ENCODE measurements at regions not wholly inside any gene's neighbourhood (a gene's known extent, or its start where the extent isn't known, plus 50 kb on each side); places are given as distances from the start of the nearest gene placed in this dataset.
A peak's percentile ranks its signal among the peaks of the same experiment; 100 is the strongest.

DNA sequence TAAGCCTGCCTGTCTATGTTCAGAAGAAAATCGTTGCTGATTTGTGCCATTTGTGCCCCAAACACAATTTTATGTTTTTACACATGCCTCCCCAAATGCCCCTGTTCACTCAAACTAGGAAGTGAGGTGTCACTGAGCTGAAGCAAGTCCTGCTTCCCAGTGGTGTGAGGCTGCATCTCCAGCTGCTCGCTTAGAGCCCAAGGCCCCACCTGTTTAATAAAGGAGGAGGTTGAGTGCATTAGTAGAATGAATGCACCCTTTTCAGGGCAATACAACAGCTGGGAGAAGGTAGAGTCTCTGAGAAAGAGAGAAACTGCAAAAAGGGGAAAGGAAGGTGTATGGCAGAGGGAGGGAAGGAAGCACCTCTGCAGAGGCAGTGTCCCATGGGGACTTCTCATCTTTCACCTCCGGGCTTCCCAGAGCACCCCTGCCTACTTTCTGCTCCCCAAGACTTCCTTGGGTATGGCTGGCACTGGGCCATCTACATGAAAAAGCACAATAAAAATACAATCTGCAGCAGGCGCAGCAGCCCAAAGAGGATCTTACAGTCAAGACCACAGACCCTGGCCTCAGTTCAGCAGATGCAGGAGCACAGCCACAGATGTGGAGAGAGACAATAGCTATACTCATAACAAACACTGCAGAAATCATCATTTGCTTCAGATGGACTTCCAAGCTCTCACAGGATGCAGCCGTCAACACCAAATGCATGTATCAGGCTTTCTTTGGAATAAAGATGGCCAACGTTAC is 165.9 kb downstream of the POLR2M start:
- DNase-seq (ENCODE audit: low read depth) = no peak
- no peak for TF ChIP-seq CTCF (conservative IDR thresholded peaks at IDR 0.05; ENCODE audit: low read depth, low read length)
- no peak overlapping the region for H3K4me3 ChIP-seq (ENCODE audit: low read depth, low read length)

DNA sequence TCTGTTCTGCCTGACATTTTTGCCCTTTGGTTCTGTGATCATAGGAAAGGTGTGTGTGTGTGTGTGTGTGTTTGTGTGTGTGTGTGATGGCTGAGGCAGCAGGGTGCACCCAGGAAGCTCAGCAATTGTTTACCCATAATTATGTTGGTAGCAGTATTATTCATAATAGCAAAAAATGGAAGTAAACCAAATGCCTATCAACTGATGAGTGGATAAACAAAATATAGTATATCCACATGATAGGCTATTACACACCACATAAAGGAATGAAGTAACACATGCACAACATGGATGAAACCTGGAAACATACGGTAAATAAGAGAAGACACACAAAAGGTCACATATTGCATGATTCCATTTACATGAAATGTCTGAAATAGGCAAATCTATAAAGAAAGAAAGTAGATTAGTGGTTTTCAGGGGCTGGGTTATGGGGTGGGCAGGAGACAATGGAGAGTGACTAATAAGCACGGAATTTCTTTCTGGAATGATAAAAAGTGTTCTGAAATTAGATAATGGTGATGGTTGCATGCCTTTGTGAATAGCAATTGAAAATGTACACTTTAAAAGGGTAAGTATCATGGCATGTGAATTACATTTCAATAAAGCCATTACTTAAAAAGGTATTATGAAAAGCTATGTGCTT is 167.2 kb downstream of the POLR2M start:
- TF ChIP-seq CTCF (conservative IDR thresholded peaks at IDR 0.05; ENCODE audit: low read depth, low read length) = no peak
- peak; percentile 70 for DNase-seq (ENCODE audit: low read depth)
- H3K4me3 ChIP-seq (ENCODE audit: low read depth, low read length) = no peak overlapping the region

GRCh38 chr15:57875347-57875746 is 168.8 kb downstream of the POLR2M start:
- TF ChIP-seq CTCF (conservative IDR thresholded peaks at IDR 0.05; ENCODE audit: low read depth, low read length) = no peak
- H3K4me3 ChIP-seq (ENCODE audit: low read depth, low read length) = no peak overlapping the region
- DNase-seq (ENCODE audit: low read depth) = no peak

DNA sequence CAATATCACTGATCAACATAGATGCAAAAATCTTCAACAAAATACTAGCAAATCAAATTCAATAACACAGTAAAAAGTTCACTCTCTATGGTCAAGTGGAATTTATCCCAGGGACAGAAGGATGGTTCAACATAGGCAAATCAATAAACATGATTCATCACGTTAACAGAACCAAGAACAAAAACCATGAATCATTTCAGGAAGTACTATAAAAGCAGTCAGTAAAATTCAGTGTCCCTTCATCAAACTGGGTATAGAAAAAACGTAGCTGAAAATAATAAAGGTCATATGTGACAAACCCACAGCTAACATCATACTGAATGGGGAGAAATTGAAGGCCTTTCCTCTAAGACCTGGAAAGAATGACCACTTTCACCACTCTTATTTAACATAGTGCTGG is 172.1 kb downstream of the POLR2M start:
- TF ChIP-seq CTCF (conservative IDR thresholded peaks at IDR 0.05; ENCODE audit: low read depth, low read length) = no peak
- DNase-seq (ENCODE audit: low read depth) = no peak
- no peak overlapping the region for H3K4me3 ChIP-seq (ENCODE audit: low read depth, low read length)

DNA sequence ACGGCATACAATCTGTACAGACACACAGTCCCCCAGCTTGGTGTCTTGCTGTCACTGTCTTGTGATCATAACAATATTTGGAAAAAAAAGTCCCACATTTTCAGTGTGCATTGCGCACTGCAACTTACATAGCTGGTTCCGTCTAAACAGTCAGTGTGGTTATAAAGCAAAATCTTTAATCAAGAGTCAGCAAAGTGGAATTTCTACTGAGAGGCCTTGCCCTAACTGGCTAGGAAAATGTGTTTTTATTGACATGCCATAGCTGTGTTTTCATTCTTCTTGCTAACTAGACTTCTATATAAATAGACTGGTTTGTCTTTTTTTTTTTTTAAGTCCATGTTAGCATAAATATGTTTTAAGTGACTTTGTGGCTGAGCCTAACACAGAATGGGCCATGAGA is 174.8 kb downstream of the POLR2M start:
- DNase-seq (ENCODE audit: low read depth) = peak; percentile 29
- TF ChIP-seq CTCF (conservative IDR thresholded peaks at IDR 0.05; ENCODE audit: low read depth, low read length) = no peak
- H3K4me3 ChIP-seq (ENCODE audit: low read depth, low read length) = no peak overlapping the region

DNA sequence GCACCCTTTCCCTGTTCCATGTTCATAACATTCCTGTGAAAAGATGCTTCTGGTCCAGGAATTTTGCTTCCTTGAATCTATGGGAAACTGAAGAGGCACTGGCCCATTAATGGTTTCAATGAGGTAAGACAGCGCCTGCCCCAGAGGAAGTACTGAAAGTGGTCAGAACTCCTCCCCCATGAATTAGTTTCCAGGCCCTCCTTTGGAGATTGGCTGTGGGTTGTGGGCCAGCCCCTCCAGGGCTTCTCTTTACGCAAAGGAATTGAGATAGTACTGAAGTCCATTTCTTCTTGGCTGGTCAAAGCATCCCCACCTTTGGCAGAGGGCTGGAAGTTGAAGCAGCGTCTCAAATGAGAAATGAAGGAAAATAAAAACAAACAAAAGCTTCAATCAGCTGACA is 175.5 kb downstream of the POLR2M start:
- H3K4me3 ChIP-seq (ENCODE audit: low read depth, low read length) = no peak overlapping the region
- DNase-seq (ENCODE audit: low read depth) = no peak
- TF ChIP-seq CTCF (conservative IDR thresholded peaks at IDR 0.05; ENCODE audit: low read depth, low read length) = no peak

DNA sequence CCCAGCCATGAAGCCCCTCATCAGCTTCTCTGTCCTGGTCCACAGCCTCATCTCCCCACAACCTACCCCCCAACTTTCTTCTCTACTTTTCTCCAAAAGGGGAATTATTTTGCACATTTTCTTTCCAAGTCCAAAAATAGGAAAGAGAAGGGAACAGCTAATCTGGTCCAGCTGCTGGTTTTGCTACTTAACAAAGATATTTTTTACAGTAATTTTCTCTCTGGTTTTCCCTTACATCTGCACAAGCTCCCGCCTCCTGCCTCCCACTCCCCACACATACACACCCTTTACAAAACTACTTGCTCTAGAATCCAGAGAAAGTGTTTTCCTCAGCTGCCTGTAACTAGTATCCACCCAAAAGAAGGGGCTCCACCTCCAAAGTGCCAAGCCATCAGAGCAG is 177.2 kb downstream of the POLR2M start:
- no peak for TF ChIP-seq CTCF (conservative IDR thresholded peaks at IDR 0.05; ENCODE audit: low read depth, low read length)
- DNase-seq (ENCODE audit: low read depth) = no peak
- no peak overlapping the region for H3K4me3 ChIP-seq (ENCODE audit: low read depth, low read length)

Measured in choroid plexus epithelial cell (primary cell).